SK-N-SH treated with all-trans-retinoic acid at 6 μM for 48 hours (cell line): ENCODE measurements at regions not wholly inside any gene's neighbourhood (a gene's known extent, or its start where the extent isn't known, plus 50 kb on each side); places are given as distances from the start of the nearest gene placed in this dataset.

ENCODE experiments used
- ATAC-seq: fragments of 200-7000 bp; cut with Tn5 transposase; 3 replicates; pipeline ENCODE4 v1.9.1; 2020; ENCODE audit warnings: mild to moderate bottlenecking, moderate library complexity
- ARNTL ChIP-seq: fragments of 450-650 bp; formaldehyde crosslinking; IDR thresholded peaks from 2 replicates; pipeline ENCODE4 v1.5.0; 2020; ENCODE audit warnings: low read depth, mild to moderate bottlenecking, moderate library complexity, borderline replicate concordance
- BACH2 ChIP-seq: fragments of 250-450 bp; sonication (Bioruptor Pico); IDR thresholded peaks from 2 replicates; pipeline ENCODE4 v1.9.0; 2021; ENCODE audit warnings: mild to moderate bottlenecking, borderline replicate concordance
- CSDC2 ChIP-seq: fragments of 250-450 bp; sonication (Bioruptor Pico); IDR thresholded peaks from 2 replicates; pipeline ENCODE4 v1.5.0; 2020; ENCODE audit warnings: mild to moderate bottlenecking, moderate library complexity
- ESRRG ChIP-seq: fragments of 250-450 bp; sonication (Bioruptor Pico); IDR thresholded peaks from 2 replicates; pipeline ENCODE4 v1.6.1; 2021; ENCODE audit warnings: mild to moderate bottlenecking
- GLIS3 ChIP-seq: fragments of 250-450 bp; sonication (Bioruptor Pico); IDR thresholded peaks from 2 replicates; pipeline ENCODE4 v1.5.0; 2020; ENCODE audit warnings: mild to moderate bottlenecking, moderate library complexity
- ISL1 ChIP-seq: fragments of 250-450 bp; sonication (Bioruptor Pico); IDR thresholded peaks from 2 replicates; pipeline ENCODE4 v2.1.2; 2022; ENCODE audit warnings: mild to moderate bottlenecking, moderate library complexity
- OSR1 ChIP-seq: fragments of 250-450 bp; sonication (Bioruptor Pico); IDR thresholded peaks from 2 replicates; pipeline ENCODE4 v1.8.0; 2022; ENCODE audit warnings: moderate library complexity, mild to moderate bottlenecking, inconsistent platforms
- PPARA ChIP-seq: fragments of 250-450 bp; sonication (Bioruptor Pico); IDR thresholded peaks from 2 replicates; pipeline ENCODE4 v1.5.0; 2020; ENCODE audit warnings: mild to moderate bottlenecking, borderline replicate concordance
- RARB ChIP-seq: fragments of 250-450 bp; sonication (Bioruptor Pico); IDR thresholded peaks from 2 replicates; pipeline ENCODE4 v1.8.0; 2021; ENCODE audit warnings: mild to moderate bottlenecking, moderate library complexity
- TCF4 ChIP-seq: fragments of 250-450 bp; sonication (Bioruptor Pico); IDR thresholded peaks from 2 replicates; pipeline ENCODE4 v1.8.0; 2021; ENCODE audit warnings: mild to moderate bottlenecking, moderate library complexity, borderline replicate concordance
- TOX ChIP-seq: fragments of 250-450 bp; sonication (Bioruptor Pico); IDR thresholded peaks from 2 replicates; pipeline ENCODE4 v1.8.0; 2021; ENCODE audit warnings: mild to moderate bottlenecking, moderate library complexity, borderline replicate concordance
- ZC3H10 ChIP-seq: fragments of 250-450 bp; sonication (Bioruptor Pico); IDR thresholded peaks from 2 replicates; pipeline ENCODE4 v1.5.1; 2021; ENCODE audit warnings: mild to moderate bottlenecking, moderate library complexity
- ZFP3 ChIP-seq: fragments of 250-450 bp; sonication (Bioruptor Pico); IDR thresholded peaks from 2 replicates; pipeline ENCODE4 v1.5.0; 2020; ENCODE audit warnings: mild to moderate bottlenecking, moderate library complexity
- ZFP30 ChIP-seq: fragments of 450-650 bp; formaldehyde crosslinking; IDR thresholded peaks from 2 replicates; pipeline ENCODE4 v1.5.0; 2022; ENCODE audit warnings: mild to moderate bottlenecking, moderate library complexity
- ZNF565 ChIP-seq: fragments of 450-650 bp; formaldehyde crosslinking; conservative IDR thresholded peaks from 2 replicates; pipeline ENCODE4 v1.5.0; 2020; ENCODE audit warnings: low read depth, mild to moderate bottlenecking, moderate library complexity
- ZNF70 ChIP-seq: fragments of 450-650 bp; formaldehyde crosslinking; IDR thresholded peaks from 2 replicates; pipeline ENCODE4 v1.5.0; 2020; ENCODE audit warnings: mild to moderate bottlenecking, moderate library complexity
- ZNF8 ChIP-seq: fragments of 450-650 bp; formaldehyde crosslinking; IDR thresholded peaks from 2 replicates; pipeline ENCODE4 v1.5.0; 2020; ENCODE audit warnings: mild to moderate bottlenecking, moderate library complexity
- TF ChIP-seq, protein P1 (sequence below): fragments of 250-450 bp; sonication (Bioruptor Pico); IDR thresholded peaks from 2 replicates; pipeline ENCODE4 v1.5.0; 2020; ENCODE audit warnings: mild to moderate bottlenecking, moderate library complexity
- TF ChIP-seq, protein P2 (sequence below): fragments of 250-450 bp; sonication (Bioruptor Pico); IDR thresholded peaks from 2 replicates; pipeline ENCODE4 v1.8.0; 2021; ENCODE audit warnings: low read depth, mild to moderate bottlenecking, moderate library complexity, borderline replicate concordance
- TF ChIP-seq, protein P3 (sequence below): fragments of 250-450 bp; sonication (Bioruptor Pico); IDR thresholded peaks from 2 replicates; pipeline ENCODE4 v1.8.0; 2020; ENCODE audit warnings: mild to moderate bottlenecking, moderate library complexity, borderline replicate concordance
- TF ChIP-seq, protein P4 (sequence below): fragments of 250-450 bp; sonication (Bioruptor Pico); IDR thresholded peaks from 2 replicates; pipeline ENCODE4 v1.5.1; 2021; ENCODE audit warnings: mild to moderate bottlenecking, moderate library complexity
- TF ChIP-seq, protein P5 (sequence below): fragments of 250-450 bp; sonication (Bioruptor Pico); IDR thresholded peaks from 2 replicates; pipeline ENCODE4 v1.5.1; 2020; ENCODE audit warnings: low read depth, mild to moderate bottlenecking, moderate library complexity

DNA sequence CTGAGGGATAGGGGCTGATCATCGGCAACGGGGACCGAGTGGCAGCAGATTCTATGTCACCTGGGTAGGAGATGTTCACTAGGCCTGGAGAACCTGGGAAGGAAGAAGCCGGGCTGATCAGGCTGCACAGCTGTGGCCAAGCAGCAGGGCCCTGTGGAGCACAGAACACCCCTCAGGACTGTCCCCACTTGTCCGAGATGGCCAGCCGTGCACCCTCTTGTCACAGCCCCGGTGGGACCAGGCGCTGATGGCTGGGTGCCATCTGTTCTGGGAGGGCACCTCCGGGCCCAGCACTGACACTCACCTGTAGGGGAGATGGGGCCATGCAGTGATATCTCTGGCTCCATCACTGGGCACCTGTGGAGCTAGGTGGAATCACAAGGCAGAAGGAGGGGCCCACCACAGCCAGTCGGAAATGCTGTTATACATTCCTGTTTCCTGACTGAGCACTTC is 217.9 kb upstream of the RAB6C start:
- TF ChIP-seq, protein P1, sequence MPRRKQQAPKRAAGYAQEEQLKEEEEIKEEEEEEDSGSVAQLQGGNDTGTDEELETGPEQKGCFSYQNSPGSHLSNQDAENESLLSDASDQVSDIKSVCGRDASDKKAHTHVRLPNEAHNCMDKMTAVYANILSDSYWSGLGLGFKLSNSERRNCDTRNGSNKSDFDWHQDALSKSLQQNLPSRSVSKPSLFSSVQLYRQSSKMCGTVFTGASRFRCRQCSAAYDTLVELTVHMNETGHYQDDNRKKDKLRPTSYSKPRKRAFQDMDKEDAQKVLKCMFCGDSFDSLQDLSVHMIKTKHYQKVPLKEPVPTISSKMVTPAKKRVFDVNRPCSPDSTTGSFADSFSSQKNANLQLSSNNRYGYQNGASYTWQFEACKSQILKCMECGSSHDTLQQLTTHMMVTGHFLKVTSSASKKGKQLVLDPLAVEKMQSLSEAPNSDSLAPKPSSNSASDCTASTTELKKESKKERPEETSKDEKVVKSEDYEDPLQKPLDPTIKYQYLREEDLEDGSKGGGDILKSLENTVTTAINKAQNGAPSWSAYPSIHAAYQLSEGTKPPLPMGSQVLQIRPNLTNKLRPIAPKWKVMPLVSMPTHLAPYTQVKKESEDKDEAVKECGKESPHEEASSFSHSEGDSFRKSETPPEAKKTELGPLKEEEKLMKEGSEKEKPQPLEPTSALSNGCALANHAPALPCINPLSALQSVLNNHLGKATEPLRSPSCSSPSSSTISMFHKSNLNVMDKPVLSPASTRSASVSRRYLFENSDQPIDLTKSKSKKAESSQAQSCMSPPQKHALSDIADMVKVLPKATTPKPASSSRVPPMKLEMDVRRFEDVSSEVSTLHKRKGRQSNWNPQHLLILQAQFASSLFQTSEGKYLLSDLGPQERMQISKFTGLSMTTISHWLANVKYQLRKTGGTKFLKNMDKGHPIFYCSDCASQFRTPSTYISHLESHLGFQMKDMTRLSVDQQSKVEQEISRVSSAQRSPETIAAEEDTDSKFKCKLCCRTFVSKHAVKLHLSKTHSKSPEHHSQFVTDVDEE, result no peak
- TF ChIP-seq CSDC2, result no peak
- no peak for TF ChIP-seq RARB (CRISPR knock-in tag)
- TF ChIP-seq PPARA (CRISPR knock-in tag), result no peak
- TF ChIP-seq ZFP3 (CRISPR knock-in tag), result no peak
- TF ChIP-seq ZNF565, result no peak
- TF ChIP-seq ZNF70, result no peak
- TF ChIP-seq ZC3H10 (CRISPR knock-in tag), result no peak
- TF ChIP-seq, protein P2, sequence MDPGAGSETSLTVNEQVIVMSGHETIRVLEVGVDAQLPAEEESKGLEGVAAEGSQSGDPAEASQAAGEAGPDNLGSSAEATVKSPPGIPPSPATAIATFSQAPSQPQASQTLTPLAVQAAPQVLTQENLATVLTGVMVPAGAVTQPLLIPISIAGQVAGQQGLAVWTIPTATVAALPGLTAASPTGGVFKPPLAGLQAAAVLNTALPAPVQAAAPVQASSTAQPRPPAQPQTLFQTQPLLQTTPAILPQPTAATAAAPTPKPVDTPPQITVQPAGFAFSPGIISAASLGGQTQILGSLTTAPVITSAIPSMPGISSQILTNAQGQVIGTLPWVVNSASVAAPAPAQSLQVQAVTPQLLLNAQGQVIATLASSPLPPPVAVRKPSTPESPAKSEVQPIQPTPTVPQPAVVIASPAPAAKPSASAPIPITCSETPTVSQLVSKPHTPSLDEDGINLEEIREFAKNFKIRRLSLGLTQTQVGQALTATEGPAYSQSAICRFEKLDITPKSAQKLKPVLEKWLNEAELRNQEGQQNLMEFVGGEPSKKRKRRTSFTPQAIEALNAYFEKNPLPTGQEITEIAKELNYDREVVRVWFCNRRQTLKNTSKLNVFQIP (CRISPR knock-in tag), result no peak
- TF ChIP-seq ISL1 (CRISPR knock-in tag), result no peak
- TF ChIP-seq ARNTL (CRISPR knock-in tag), result no peak
- TF ChIP-seq, protein P3, sequence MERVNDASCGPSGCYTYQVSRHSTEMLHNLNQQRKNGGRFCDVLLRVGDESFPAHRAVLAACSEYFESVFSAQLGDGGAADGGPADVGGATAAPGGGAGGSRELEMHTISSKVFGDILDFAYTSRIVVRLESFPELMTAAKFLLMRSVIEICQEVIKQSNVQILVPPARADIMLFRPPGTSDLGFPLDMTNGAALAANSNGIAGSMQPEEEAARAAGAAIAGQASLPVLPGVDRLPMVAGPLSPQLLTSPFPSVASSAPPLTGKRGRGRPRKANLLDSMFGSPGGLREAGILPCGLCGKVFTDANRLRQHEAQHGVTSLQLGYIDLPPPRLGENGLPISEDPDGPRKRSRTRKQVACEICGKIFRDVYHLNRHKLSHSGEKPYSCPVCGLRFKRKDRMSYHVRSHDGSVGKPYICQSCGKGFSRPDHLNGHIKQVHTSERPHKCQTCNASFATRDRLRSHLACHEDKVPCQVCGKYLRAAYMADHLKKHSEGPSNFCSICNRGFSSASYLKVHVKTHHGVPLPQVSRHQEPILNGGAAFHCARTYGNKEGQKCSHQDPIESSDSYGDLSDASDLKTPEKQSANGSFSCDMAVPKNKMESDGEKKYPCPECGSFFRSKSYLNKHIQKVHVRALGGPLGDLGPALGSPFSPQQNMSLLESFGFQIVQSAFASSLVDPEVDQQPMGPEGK (CRISPR knock-in tag), result no peak
- TF ChIP-seq, protein P4, sequence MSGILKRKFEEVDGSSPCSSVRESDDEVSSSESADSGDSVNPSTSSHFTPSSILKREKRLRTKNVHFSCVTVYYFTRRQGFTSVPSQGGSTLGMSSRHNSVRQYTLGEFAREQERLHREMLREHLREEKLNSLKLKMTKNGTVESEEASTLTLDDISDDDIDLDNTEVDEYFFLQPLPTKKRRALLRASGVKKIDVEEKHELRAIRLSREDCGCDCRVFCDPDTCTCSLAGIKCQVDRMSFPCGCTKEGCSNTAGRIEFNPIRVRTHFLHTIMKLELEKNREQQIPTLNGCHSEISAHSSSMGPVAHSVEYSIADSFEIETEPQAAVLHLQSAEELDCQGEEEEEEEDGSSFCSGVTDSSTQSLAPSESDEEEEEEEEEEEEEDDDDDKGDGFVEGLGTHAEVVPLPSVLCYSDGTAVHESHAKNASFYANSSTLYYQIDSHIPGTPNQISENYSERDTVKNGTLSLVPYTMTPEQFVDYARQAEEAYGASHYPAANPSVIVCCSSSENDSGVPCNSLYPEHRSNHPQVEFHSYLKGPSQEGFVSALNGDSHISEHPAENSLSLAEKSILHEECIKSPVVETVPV (CRISPR knock-in tag), result no peak
- TF ChIP-seq ESRRG (CRISPR knock-in tag), result no peak
- no peak for TF ChIP-seq BACH2 (CRISPR knock-in tag)
- TF ChIP-seq TCF4 (CRISPR knock-in tag), result no peak
- TF ChIP-seq ZFP30 (CRISPR knock-in tag), result no peak
- no peak for TF ChIP-seq OSR1
- TF ChIP-seq ZNF8 (CRISPR knock-in tag), result no peak
- TF ChIP-seq GLIS3, result no peak
- TF ChIP-seq, all 23 proteins: peak for 0
- no peak for ATAC-seq

DNA sequence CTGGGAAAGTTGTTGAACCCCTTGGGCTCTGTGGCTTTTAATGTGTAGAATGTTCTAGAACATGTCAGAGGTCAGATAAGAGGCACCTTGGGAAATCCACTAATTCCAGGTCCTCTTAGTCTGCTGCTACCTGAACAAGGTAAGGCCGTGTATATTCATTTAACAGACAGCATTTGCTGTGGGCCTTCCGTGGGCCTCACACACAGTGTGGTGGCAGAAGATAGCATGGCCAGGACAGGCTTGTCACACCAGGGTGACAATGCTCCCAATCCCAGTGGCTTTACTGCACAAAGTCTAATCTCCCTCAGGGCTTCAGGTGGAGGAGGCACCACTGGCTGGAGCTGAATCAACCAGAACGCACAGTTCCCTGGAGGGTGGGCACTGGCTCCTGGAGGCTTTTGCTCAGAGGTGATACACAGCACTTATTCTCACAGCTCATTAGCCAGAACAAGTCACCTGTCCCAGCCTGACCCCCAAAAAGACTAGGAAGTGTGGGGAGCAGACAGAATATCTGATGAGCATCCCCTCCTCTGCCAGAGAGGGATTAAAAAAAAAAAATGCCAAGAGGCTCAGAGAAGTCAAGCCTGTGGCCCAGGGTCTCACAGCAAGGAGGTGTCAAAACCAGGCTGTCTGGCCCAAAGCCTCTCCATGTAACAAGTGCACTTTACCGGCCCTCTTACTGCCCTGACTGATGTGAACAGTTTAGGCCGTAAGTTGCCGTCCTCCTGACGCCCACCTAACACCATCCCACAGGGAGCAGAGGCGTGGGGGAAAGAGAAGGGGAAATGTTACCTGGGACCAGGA is 216.9 kb upstream of the RAB6C start:
- ATAC-seq, result no peak
- TF ChIP-seq, protein P2 (CRISPR knock-in tag), result no peak
- TF ChIP-seq ZC3H10 (CRISPR knock-in tag) (no peak), PPARA (CRISPR knock-in tag) (no peak), GLIS3 (no peak), ZNF8 (CRISPR knock-in tag) (no peak), ZNF565 (no peak), ZFP3 (CRISPR knock-in tag) (no peak), ESRRG (CRISPR knock-in tag) (no peak), ISL1 (CRISPR knock-in tag) (no peak), OSR1 (no peak), TOX (CRISPR knock-in tag) (no peak), TCF4 (CRISPR knock-in tag) (no peak)
- TF ChIP-seq, protein P4 (CRISPR knock-in tag), result no peak
- TF ChIP-seq, protein P5, sequence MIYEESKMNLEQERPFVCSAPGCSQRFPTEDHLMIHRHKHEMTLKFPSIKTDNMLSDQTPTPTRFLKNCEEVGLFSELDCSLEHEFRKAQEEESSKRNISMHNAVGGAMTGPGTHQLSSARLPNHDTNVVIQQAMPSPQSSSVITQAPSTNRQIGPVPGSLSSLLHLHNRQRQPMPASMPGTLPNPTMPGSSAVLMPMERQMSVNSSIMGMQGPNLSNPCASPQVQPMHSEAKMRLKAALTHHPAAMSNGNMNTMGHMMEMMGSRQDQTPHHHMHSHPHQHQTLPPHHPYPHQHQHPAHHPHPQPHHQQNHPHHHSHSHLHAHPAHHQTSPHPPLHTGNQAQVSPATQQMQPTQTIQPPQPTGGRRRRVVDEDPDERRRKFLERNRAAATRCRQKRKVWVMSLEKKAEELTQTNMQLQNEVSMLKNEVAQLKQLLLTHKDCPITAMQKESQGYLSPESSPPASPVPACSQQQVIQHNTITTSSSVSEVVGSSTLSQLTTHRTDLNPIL, result no peak
- TF ChIP-seq, protein P3 (CRISPR knock-in tag), result no peak
